ENCODE measurements at regions not wholly inside any gene's neighbourhood (a gene's known extent, or its start where the extent isn't known, plus 50 kb on each side); places are given as distances from the start of the nearest gene placed in this dataset.
A peak's percentile ranks its signal among the peaks of the same experiment; 100 is the strongest.

GRCh38 chrX:144819406-144819805 lies 427.9 kb upstream of the SPANXN1 start:
- DNase-seq (ENCODE audit: low spot score in 2 of 2, unreplicated experiment in 2 of 2): no peak
- no peaks in the 10 kb centered on the region for H3K4me1 Mint-ChIP-seq
- H3K27ac Mint-ChIP-seq: no peak overlapping the region
- no peak overlapping the region for H3K4me3 Mint-ChIP-seq
- TF ChIP-seq CTCF (IDR thresholded peaks at IDR 0.05; ENCODE audit: unreplicated experiment): no peak
- H3K27me3 Mint-ChIP-seq (ENCODE audit: low read depth): no peaks in the 10 kb centered on the region
- peaks cover 63% of the 10 kb centered on the region for H3K9me3 Mint-ChIP-seq
- H3K36me3 Mint-ChIP-seq: no peaks in the 10 kb centered on the region

- Mint-ChIP-seq H3K36me3 (no peaks in the 10 kb centered on the region), H3K4me1 (peaks cover 3% of the 10 kb centered on the region), H3K27me3 (ENCODE audit: low read depth) (no peaks in the 10 kb centered on the region), H3K9me3 (peaks cover 41% of the 10 kb centered on the region), H3K27ac (no peak overlapping the region), H3K4me3 (no peak overlapping the region)
- no peak for TF ChIP-seq CTCF (IDR thresholded peaks at IDR 0.05; ENCODE audit: unreplicated experiment)
- no peak for DNase-seq (ENCODE audit: low spot score in 2 of 2, unreplicated experiment in 2 of 2)
Measured at GRCh38 chrX:144840616-144841015, 406.7 kb upstream of the SPANXN1 start.

GRCh38 chrX:144849141-144849540 lies 398.2 kb upstream of the SPANXN1 start:
- peaks cover 58% of the 10 kb centered on the region for H3K9me3 Mint-ChIP-seq
- H3K36me3 Mint-ChIP-seq: no peaks in the 10 kb centered on the region
- DNase-seq (ENCODE audit: low spot score in 2 of 2, unreplicated experiment in 2 of 2): no peak
- no peak overlapping the region for H3K27ac Mint-ChIP-seq
- no peaks in the 10 kb centered on the region for H3K27me3 Mint-ChIP-seq (ENCODE audit: low read depth)
- no peaks in the 10 kb centered on the region for H3K4me1 Mint-ChIP-seq
- no peak overlapping the region for H3K4me3 Mint-ChIP-seq
- TF ChIP-seq CTCF (IDR thresholded peaks at IDR 0.05; ENCODE audit: unreplicated experiment): no peak

GRCh38 chrX:144896323-144896722 lies 351.0 kb upstream of the SPANXN1 start:
- Mint-ChIP-seq H3K36me3 (no peaks in the 10 kb centered on the region), H3K27me3 (ENCODE audit: low read depth) (no peaks in the 10 kb centered on the region), H3K4me1 (no peaks in the 10 kb centered on the region), H3K4me3 (no peak overlapping the region), H3K9me3 (peaks cover 20% of the 10 kb centered on the region), H3K27ac (no peak overlapping the region)
- TF ChIP-seq CTCF (IDR thresholded peaks at IDR 0.05; ENCODE audit: unreplicated experiment): peak; percentile 39
- no peak for DNase-seq (ENCODE audit: low spot score in 2 of 2, unreplicated experiment in 2 of 2)

GRCh38 chrX:144901521-144901920 lies 345.8 kb upstream of the SPANXN1 start:
- Mint-ChIP-seq H3K27me3 (ENCODE audit: low read depth) (no peaks in the 10 kb centered on the region), H3K4me1 (no peaks in the 10 kb centered on the region), H3K4me3 (no peak overlapping the region), H3K36me3 (no peaks in the 10 kb centered on the region), H3K9me3 (peaks cover 13% of the 10 kb centered on the region), H3K27ac (no peak overlapping the region)
- no peak for DNase-seq (ENCODE audit: low spot score in 2 of 2, unreplicated experiment in 2 of 2)
- TF ChIP-seq CTCF (IDR thresholded peaks at IDR 0.05; ENCODE audit: unreplicated experiment): no peak

- H3K9me3 Mint-ChIP-seq: peaks cover 56% of the 10 kb centered on the region
- H3K36me3 Mint-ChIP-seq: no peaks in the 10 kb centered on the region
- H3K27me3 Mint-ChIP-seq (ENCODE audit: low read depth): no peaks in the 10 kb centered on the region
- DNase-seq (ENCODE audit: low spot score in 2 of 2, unreplicated experiment in 2 of 2): no peak
- TF ChIP-seq CTCF (IDR thresholded peaks at IDR 0.05; ENCODE audit: unreplicated experiment): no peak
- no peak overlapping the region for H3K27ac Mint-ChIP-seq
- H3K4me1 Mint-ChIP-seq: no peaks in the 10 kb centered on the region
- no peak overlapping the region for H3K4me3 Mint-ChIP-seq
Measured at GRCh38 chrX:144916785-144917184, 330.5 kb upstream of the SPANXN1 start.

Measured in mesothelial cell of epicardium (in vitro differentiated cells).